Kidney epithelial cell (primary cell): ENCODE measurements at regions not wholly inside any gene's neighbourhood (a gene's known extent, or its start where the extent isn't known, plus 50 kb on each side); places are given as distances from the start of the nearest gene placed in this dataset.

Experiments
- DNase-seq: peaks from one replicate; pipeline ENCODE4 v3.0.0-alpha.2; 2010; ENCODE audit warnings: low read depth
- H3K27me3 ChIP-seq: 2 replicates; pipeline ENCODE4 v1.6.0; 2011; ENCODE audit warnings: low read length; ENCODE audit not compliant: control insufficient read depth, insufficient read depth
- H3K36me3 ChIP-seq: 2 replicates; pipeline ENCODE4 v1.5.1; 2011; ENCODE audit warnings: low read length; ENCODE audit not compliant: control insufficient read depth, insufficient read depth
- H3K4me3 ChIP-seq: 2 replicates; pipeline ENCODE4 v1.5.1; 2011; ENCODE audit warnings: low read depth, mild to moderate bottlenecking, control low read depth, low read length
- CTCF ChIP-seq: IDR thresholded peaks from 2 replicates; pipeline ENCODE4 v1.5.1; 2011; ENCODE audit warnings: mild to moderate bottlenecking, moderate library complexity, low read length, control low read depth, inconsistent platforms; ENCODE audit not compliant: insufficient read depth, poor library complexity, severe bottlenecking

GRCh38 chr16:7182510-7183109 is 150.0 kb upstream of the RBFOX1 start:
- no peak for TF ChIP-seq CTCF
- DNase-seq: no peak
- H3K36me3 ChIP-seq: no peaks in the 10 kb centered on the region

DNA sequence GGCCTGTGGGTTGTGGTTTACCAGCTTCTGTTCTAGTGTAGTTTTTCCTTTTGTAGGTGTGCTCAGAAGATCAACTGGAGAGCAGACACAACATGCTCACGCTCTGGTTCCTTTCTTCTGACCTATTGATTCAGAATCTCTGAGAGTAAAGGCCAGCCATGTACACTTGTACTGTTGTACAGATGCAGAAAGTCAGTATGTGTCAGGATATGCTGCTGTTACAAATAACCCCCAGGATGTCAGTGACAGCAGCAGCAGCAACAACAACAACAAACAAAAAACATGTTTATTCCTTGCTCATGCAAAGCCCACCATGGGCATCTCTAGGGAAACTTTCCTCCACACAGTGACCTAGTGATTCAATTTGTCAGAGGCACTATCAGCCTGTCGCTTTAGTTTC is 154.8 kb upstream of the RBFOX1 start:
- H3K36me3 ChIP-seq: no peaks in the 10 kb centered on the region
- DNase-seq: no peak
- no peaks in the 10 kb centered on the region for H3K27me3 ChIP-seq
- no peak for TF ChIP-seq CTCF
- H3K4me3 ChIP-seq: no peak overlapping the region

More at GRCh38 chr16:7182510-7183109, 150.0 kb upstream of the RBFOX1 start:
- Histone ChIP-seq H3K4me3 (no peak overlapping the region), H3K27me3 (no peaks in the 10 kb centered on the region)

GRCh38 chr16:7171151-7171550 is 161.5 kb upstream of the RBFOX1 start:
- DNase-seq: no peak
- Histone ChIP-seq H3K4me3 (no peak overlapping the region), H3K36me3 (no peaks in the 10 kb centered on the region), H3K27me3 (no peaks in the 10 kb centered on the region)
- TF ChIP-seq CTCF: no peak

- Histone ChIP-seq H3K4me3 (no peak overlapping the region), H3K27me3 (no peaks in the 10 kb centered on the region), H3K36me3 (no peaks in the 10 kb centered on the region)
- TF ChIP-seq CTCF: no peak
- DNase-seq: no peak
These were observed 165.0 kb upstream of the RBFOX1 start for GRCh38 chr16:7167626-7168025.

DNA sequence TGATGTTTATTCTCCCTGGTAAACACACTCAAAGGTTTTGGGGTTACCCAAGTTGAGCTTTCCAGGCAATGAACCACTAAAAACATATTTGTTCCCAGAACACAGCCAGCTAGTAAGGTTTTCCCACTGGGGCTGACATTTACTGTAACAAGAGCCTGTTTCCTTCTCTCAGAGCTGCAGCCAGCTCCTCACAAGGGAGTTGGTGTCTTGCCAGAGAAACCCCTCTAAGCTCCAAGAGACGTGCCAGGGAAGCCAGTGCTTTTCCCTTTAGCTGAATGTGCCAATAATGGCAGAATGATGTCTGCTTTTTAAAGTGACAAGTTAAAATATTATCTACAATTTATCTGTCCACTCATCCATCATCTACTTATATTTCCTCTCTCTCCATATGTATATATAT is 170.8 kb upstream of the RBFOX1 start:
- no peak for TF ChIP-seq CTCF
- Histone ChIP-seq H3K27me3 (no peaks in the 10 kb centered on the region), H3K4me3 (no peak overlapping the region), H3K36me3 (no peaks in the 10 kb centered on the region)
- no peak for DNase-seq

GRCh38 chr16:7160093-7160492 is 172.6 kb upstream of the RBFOX1 start:
- DNase-seq: no peak
- Histone ChIP-seq H3K27me3 (no peaks in the 10 kb centered on the region), H3K36me3 (no peaks in the 10 kb centered on the region), H3K4me3 (no peak overlapping the region)
- no peak for TF ChIP-seq CTCF
